Stimulated activated CD8-positive, alpha-beta memory T cell treated with anti-CD3 and anti-CD28 coated beads, Interleukin-2, amount 100 ng/mL, for 1 hour (primary cell): ENCODE measurements at regions not wholly inside any gene's neighbourhood (a gene's known extent, or its start where the extent isn't known, plus 50 kb on each side); places are given as distances from the start of the nearest gene placed in this dataset.

Experiments
- DNase-seq, 2 donors: peaks; one replicate each; pipeline ENCODE4 v3.0.0-alpha.2; 2020; ENCODE audit warnings: low read depth in 2 of 2

DNA sequence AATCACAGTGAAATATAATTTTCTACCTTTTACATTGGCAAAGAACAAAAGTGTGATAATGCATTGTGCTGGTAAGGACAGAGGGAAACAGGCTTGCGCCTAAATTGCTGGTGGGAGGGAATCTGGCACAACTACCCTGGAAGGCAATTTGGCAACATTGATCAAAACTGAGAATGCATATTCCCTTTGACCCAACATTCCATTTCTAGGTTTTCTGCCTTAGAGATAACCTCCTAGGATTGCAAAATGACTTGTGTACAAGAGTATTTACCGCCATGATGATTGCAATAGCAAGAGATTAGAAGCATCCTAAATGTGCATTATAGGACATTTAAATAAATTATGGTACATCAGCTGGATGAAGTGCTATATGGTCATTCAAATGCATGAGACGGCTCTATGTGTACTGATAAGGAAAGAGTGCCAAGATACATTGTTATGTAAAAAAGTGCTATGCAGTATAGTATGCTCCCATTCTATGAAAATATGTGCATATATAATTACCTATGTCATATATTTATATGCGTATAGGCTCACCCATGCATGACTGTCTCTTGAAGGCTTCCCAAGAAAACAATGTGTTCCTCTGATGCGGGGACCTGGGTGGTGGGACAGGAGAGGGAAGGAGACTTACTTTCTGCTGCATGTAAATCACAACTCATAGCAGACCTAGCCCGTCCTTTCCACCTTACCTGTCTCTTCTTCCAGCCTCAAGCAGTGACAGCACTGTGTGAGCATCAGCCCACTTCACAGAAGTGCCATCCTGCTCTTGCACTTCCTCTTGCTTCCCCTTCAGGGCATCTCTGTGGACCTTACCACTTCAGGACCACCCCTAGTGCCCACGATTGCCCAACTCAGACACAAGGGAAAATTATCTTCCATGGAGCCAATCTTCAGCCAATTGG lies 249.9 kb upstream of the TLE3 start:
- DNase-seq, result no peak

DNA sequence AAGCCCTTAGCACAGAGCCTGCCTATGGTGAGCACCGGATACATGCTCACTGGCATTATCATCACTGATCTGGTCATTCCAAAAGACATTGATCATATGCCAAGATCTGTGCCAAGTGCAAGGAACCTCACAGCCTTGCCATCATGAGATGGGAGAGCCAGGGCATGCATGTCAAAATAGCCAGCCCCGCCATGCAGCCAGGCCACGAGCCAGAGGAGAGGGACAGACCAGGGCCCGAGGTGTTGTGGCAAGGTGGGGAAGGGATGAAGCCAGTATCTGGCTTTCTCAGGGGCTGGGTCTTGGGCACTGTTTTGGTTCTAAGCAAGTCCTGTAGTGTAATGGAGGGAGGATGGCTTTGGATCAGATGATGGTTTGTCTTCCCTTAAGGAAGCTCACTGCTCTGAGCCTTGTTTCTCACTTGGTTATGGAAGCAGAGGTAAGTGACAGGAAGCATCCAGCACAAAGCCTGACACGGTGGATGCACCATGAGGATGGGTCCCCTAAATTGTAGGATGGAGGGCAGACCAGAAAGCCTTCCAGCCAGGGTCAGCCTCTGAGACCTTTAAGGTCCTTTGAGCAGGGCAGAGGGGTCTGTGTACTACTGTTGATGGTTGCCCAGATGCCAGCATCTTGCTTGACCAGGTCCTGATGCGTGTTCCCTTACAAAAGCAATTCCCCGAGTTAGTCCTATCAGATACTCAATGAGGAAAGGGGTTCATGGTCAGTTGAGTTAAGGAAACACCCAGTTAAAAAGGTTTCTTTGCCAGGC lies 247.7 kb upstream of the TLE3 start:
- DNase-seq, result no peak

DNA sequence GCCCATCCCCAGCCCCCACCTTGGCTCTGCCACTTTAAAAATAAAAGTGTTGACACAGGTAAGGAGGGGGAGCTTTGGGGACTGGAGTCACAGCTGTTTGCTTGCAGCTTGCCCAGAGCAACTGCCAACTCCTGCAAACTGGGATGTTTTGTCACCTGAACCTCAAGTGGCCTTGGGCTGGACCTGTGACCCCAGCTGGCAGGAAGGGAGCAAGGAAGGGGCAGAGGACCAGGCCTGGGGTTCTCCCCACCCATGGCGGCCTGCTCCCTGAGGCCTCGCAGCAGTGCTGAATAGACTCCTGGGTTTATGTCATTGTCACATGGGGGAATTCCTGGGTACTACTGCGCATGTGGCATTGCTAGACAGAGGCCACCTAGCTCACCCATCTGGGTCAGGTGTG lies 246.9 kb upstream of the TLE3 start:
- DNase-seq, result no peak

DNA sequence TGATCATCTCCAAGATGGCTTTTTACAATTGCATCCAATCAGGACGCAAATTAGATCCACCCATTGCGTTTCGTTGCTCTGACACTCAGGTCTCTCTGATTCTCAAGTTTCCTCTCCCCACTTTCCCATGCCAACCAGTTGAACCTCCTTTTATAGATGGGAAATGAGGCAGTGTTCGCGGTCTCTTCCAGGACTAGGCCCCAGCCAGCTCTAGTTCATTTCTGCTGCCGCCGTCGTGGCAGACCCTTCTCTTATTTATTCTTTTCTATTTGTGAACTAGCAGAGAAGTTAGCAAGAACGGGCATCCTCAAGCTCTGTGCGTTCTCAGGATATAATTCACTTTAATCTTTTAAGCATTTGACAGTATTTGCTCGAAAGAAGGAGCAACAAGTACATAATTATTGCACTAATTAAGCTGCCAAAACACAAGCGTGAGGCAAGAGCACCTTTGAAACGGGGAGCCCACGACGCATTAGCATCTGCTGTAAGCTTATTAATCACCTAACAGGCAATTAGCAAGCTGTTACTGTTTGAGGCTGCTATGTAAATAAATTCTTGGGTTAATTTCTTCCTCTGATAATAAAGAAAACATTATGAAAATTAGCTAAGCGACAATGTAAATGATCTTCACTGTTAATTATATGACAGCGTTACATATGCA lies 246.4 kb upstream of the TLE3 start:
- no peak for DNase-seq

DNA sequence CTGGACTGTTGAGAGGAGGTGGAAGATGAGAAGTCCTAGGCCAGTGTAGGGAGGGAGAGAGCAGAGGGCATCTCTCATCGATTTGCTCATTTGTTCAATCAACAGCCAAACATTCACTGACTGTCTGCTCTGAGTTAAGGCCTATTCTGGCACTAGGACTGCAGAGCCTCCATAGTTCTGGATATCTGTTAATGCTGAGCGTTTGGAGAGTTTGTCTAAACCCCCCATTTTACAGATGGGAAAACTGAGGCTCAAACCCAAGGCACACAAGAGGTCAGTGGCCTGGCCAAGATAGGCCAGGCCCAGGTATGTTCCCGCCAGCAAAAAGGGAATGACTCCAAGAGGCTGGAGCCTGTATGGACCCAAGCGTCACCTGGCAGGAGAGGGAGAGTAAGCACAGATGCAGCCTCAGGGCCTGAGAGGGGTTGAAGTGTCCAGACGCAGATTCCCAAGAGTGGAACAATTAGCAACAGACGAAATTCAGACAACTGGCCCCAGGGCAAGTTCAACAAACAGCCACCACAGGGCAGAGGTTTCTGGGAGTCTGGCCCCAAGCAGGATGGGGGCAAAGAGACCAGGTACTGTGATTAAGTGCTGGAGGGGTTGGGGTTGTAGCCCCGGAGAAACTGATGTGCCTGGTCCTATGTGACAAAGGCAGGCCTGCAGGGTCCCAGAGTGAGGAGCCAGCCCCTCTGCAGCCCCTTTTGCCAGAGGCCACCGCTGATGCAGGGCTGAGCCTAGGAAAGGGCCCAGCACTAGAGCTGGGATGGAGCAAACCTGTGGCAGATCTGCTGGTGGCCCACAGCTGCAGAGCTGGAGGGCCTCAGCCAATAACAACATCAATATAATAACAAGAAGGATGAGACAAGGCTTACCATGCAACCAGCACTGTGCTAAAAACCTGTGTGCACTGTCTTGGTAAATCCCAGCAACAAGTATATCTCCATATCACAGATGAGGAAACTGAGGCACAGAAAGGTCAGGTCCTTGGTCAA lies 245.1 kb upstream of the TLE3 start:
- no peak for DNase-seq

DNA sequence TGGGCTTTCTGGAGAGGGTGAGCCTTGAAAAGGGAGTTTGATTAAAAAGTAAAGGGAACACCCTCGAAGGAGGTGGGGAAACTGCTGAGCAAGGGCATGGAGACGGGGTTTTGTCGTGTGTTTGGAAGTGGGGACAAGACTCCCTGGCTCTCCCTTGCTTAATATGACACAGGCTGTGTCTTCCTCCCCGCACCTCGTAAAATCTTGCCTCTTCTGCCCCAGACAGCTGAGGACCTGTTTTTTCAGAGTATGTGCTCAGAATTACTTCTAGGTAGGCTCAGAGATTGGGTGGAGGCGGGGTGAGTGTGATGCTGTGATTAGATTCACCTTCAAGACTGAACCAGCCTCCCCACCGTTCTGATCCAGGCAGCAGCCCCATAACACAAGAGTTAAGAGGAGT lies 244.4 kb upstream of the TLE3 start:
- DNase-seq, result no peak

DNA sequence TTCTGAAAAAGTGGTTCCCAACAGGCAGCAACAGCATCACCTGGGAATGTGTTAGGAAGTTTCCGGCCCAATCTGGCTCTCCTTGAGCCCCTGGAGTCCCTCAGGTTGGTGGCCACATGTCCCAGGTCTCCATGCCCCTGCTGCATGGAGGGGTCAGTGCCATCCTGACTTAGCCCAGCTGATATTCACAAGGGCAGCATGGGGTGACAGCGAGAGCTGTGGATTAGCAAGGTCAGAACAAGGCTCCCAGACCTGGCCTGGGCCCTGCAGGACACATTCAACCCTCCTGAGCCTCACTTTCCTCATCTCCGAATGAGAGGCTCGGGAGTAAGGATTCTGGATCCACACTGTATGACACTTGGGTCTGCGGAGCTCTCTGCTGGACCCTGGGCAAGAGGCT lies 243.8 kb upstream of the TLE3 start:
- DNase-seq, result no peak

DNA sequence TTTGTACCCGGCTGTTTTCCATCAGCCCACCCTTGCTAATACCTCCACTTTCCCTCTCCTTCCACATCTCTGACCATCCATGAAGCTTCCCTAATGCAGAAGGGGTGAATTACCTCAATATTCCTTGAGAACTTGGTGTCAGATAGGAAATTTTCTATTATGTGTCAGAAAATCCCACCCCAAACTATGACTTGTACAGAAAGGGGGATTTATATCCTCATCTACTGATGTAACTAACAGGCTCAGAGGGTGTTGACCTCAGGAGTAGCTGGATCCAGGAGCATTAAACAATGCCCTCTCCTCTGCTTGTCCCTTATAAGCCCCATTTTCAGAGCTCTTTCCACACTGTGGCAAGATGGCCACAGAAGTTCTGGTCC lies 242.8 kb upstream of the TLE3 start:
- no peak for DNase-seq

DNA sequence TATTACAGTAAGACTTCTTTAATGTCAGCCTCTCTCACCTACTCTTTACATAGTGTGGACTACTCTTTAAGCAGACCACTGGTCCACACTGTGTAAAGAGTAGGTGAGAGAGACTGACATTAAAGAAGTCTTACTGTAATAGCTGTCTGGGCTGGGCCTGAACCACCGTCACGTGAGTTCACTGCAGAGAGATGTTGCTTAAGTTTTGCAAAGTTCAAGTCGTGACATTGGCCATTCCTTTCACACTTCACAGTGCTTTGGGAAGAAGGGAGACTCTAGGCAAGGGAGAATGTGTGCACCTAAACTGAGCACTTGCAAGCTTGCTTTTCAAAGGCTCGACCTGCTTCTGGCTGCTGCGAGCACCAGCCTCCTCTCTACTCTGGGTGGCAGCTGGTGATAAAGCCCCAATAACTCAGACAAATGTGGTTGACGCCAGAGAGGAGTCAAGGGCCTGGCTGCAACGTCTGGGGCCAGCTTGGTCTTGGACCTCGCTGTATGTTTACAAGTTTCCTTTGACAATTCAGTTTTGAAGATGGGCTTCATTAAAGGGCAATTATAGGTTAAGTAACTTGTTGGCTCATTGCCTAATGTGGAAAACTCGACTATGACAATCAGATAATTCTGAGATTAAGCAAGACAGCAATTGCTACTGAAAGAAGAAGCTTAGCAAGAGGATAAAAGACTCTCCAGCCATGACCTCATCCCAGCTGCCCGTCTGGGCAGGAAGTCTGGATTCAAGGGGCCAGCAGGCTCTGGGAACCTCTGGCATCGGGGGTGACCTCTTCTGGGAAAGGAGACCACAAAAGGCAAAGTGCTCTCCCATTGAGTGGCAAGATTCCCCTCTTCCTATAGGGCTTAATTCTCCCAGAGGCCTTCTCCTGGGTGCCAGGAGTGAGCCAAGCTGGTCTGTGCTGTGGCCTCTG lies 242.1 kb upstream of the TLE3 start:
- no peak for DNase-seq

DNA sequence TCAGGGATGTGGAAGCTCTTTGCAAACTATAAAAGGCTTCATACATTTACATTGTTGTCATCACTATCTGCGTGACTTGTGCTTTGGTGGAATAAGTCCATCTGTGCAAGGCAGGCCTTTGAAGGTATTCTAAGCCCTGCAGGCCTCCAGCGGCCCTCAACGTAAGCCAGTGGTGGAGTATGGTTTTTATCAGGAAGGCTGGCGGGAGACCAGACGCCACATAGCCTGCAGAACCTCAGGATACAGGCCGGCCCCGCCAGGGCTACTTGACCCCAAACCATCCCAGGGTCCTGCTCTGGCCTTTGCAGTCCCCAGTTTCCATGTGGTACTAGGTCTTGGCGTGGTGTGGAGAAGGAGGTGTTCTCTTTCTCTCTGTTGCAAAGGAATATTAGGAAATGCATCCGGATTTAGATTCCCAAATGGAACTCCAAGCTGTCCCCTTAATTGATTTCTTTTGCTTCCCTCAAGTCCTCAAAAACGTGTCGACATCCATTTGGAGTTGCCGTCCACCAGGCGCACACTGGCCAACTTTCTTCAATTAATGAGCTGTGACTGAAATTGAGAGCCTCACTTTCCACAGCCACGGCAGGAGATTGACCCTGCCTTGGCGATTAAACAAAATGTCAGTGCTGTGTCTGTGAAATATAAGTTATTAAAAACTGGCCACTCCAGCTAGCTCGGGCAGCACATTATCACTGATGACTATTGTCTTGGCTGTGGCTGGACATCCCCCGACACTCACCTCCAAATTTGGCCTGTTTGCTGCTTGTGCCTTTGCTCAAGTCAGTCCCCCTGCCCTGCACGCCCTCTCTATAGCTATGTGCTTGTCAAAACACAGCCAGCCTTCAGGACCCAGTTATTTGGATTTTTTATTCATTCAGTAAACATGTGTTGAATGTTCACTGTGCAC lies 239.8 kb upstream of the TLE3 start:
- DNase-seq, result no peak

DNA sequence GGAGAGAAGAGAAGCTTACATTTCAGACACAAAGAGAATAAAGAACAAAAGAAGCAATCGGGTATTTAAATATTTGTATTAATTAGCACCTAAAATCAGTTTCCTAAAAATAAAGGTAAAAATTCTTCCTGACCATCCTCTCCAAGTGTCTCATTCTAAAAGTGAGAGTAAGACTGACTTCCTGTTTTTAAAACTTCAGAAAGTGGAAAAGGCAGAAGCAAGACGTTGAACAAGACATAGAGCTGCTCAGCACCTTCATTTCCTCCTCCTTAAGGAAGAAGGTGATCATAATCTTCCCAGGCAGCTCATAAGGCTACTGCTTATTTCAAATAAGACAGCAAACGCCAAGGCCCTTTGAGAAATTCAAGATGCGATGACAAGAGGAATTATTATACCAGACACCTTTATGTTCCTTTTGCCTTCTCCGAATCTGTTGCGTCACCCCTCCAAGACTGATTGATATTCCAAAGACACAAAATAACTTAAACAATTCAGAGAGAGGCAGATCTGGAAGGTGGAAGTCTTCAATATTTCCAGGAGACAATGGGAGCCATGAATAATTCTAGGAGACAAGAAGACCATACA lies 238.8 kb upstream of the TLE3 start:
- no peak for DNase-seq

DNA sequence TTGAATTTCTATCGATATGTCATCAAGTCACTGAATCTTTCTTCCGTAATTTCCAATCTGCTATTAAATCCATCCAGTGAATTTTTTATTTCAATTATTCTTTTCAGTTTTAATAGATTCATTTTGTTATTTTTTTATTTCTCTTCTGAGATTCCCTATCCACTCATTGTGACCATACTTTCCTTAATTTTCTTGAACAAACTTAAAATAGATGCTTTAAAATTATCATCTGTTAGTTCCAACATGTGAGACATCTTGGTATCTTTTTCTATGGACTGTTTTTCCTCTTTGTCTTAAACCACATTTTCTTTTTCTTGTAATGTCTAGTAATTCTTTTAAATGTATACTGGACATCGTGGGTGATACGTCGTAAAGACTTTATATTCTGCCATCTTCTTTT lies 236.6 kb upstream of the TLE3 start:
- DNase-seq, result no peak

DNA sequence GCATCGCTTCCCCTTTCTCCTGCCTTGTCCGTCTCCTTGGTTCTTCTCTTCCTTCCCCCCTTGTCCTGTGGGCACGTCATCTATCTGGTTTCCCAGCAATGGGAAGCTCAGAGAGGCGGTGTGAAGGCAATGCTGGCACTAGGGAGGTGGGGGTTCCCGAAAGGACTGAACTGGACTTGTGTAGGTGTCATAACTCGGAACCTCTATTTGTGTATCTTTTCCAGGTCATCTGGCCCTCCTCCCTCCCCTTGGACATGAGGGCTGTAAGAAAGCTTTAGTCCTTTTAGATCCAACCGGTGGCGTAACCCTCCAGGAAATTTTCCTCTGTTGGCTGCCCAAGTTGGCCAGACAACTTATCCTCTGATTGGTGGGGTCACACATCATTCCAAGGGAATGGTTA lies 231.5 kb upstream of the TLE3 start:
- DNase-seq, result no peak

DNA sequence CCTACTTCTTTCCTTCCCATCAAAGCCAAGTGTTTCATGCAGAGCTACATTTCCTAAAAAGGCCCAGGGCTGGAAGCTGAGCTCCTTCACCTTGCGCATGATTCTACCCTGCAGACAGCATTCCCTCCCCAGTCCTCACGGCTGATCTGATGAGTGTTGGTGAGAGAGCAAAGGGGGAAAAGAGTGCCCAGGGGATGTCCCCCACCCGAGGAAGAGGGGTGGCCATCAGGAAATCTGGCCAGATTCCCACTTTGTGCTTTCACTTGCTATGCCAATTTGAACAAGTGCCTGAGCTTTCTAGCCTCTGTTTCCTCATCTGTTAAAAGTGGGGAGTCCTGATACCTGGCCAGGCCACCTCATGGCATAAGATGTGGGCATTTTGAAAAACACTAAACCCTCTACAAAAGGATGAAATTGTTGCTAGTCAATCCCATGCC lies 231.0 kb upstream of the TLE3 start:
- no peak for DNase-seq

DNA sequence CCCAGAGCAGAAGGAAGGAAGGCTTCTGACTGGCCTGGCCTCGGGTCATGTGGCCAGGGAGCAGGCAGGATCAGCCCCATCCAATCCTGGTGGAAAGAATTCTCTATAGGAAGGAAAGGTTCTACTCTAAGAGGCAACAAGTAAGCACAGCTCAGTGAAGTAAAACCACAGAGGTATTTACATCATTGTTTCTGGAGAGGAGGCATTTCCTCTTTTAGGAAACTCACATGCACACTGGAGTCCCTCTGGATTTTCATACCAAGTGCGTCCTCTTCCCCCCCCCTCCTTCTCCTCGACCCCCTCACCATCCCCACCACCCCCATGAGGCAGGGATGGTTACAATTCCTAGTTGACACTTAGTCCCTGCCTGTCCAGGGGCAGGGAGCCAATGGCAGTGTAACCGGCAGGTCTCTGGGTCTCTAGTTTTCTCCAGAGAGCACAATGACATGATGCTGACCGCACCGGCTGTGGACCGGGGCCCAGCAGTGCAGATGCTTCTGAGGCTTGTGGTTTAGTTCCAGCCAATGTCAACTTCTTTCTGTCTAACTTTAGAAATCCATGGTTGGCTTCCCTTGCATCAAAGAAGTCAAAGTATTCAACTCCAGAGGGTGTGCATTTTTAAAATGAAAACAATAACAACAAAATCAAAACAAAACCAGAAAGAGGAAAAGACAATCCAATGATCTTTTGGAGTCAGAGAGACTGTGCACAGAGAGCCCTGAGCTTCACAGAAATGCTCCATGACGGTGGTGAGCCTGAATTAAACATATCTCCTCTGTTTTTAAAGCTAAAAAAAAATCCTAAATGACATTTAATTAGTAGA lies 230.3 kb upstream of the TLE3 start:
- no peak for DNase-seq

DNA sequence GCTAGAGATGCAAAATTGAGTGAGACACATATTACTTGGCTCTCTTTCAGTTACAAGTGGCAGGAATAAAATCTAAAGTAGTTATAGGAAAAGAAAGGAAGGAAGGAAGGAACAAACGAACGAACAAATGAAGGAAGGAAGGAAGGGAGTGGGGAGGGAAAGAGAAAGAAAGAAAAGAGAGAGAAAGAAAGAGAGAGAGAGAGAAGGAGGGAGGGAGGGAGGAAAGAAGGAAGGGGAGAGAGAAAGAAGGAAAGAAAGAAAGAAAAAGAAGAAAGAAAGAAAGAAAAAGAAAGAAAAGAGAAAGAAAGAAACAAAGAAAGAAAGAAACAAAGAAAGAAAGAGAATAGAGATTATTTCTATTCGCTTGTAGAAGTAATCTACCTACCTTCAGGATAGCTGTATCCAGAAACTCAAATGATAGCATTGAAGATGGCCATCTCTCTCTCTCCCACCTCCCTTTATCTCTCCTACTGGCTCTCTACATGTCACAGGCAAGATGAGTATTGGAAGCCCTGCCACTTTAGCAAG lies 229.7 kb upstream of the TLE3 start:
- no peak for DNase-seq
